Ovary (tissue), 7 donors: ENCODE measurements at regions not wholly inside any gene's neighbourhood (a gene's known extent, or its start where the extent isn't known, plus 50 kb on each side); places are given as distances from the start of the nearest gene placed in this dataset.

Experiments used
- DNase-seq, 5 donors: peaks; one replicate each; pipeline ENCODE4 v3.0.0-alpha.2; 2019 to 2020
- H3K27ac ChIP-seq, 2 donors: fragments of 200-600 bp; one replicate each; pipeline versions ENCODE4 v1.5.1 to v1.8.0; 2019 to 2022
- H3K27me3 ChIP-seq: fragments of 200-600 bp; one replicate; pipeline ENCODE4 v1.8.0; 2022
- H3K36me3 ChIP-seq: fragments of 200-600 bp; sonication (generic); one replicate; pipeline ENCODE4 v1.5.1; 2019
- H3K4me1 ChIP-seq: one replicate; pipeline ENCODE4 v1.8.1; 2013; ENCODE audit warnings: mild to moderate bottlenecking, moderate library complexity; ENCODE audit not compliant: insufficient read depth
- H3K4me3 ChIP-seq: fragments of 200-600 bp; sonication (generic); one replicate; pipeline ENCODE4 v1.5.1; 2017
- H3K9me3 ChIP-seq, 2 donors: fragments of 200-600 bp in 1 of 2; sonication (generic) in 1 of 2; one replicate each; pipeline versions ENCODE4 v1.5.1 to v1.8.1; 2013 to 2019; ENCODE audit warnings: mild to moderate bottlenecking in 1 of 2, moderate library complexity in 1 of 2
- CTCF ChIP-seq, 3 donors: fragments of 450-650 bp in 2 of 3; fragments of 200-600 bp in 1 of 3; IDR thresholded peaks; one replicate each; pipeline versions ENCODE4 v1.5.1 to v1.8.0; 2016 to 2022; ENCODE audit warnings: antibody characterized with exemption in 3 of 3, mild to moderate bottlenecking in 1 of 3
- EP300 ChIP-seq: sonication (generic); formaldehyde crosslinking; IDR thresholded peaks from one replicate; pipeline ENCODE4 v1.6.1; 2017; ENCODE audit warnings: antibody characterized with exemption
- POLR2A ChIP-seq: fragments of 450-650 bp; IDR thresholded peaks from one replicate; pipeline ENCODE4 v1.6.1; 2017; ENCODE audit warnings: antibody characterized with exemption, mild to moderate bottlenecking, moderate library complexity
- WGBS, 3 donors: extraction: QIAGEN DNeasy Blood & Tissue Kit in 1 of 3; methylation state at CpG; one replicate each; pipeline versions ENCODE4 v1.1.5 to v1.1.7; 2013 to 2017; 5-methylcytosine and 5-hydroxymethylcytosine counted together
- intact Hi-C, 4 donors: fragments of 100-400 bp; cut with DNase I; formaldehyde crosslinking; loops; one replicate each; pipeline versions ENCODE4 v1.11.0 to v1.15.1; 2022 to 2023
- donor health status: DM: no; HTN: no; CAD: no; lungs with moderate emphysema.
- donor health status: DM: no; HTN: no; CAD: no.
- donor health status: Bipolar disorder and iron deficiency.
- donor health status: DM: no; HTN: no; CAD: no.
- donor health status: DM: yes; HTN: yes; CAD: no.

GRCh38 chr20:20856306-20856705 lies 143.9 kb upstream of the RALGAPA2 start:
- 76 to 81% (median 78%) methylated on average over 7 of the region's 7 CpGs for WGBS, 3 donors
- Histone ChIP-seq H3K9me3 (no peaks in the 10 kb centered on the region), H3K4me3 (no peak overlapping the region), H3K36me3 (no peaks in the 10 kb centered on the region), H3K4me1 (no peaks in the 10 kb centered on the region), H3K27me3 (no peaks in the 10 kb centered on the region), H3K27ac (no peak overlapping the region)
- TF ChIP-seq EP300: no peak
- TF ChIP-seq POLR2A: no peak
- no peak for TF ChIP-seq CTCF (IDR thresholded peaks at IDR 0.05)
- no peak for DNase-seq
- intact Hi-C loops: no loop called here

DNA sequence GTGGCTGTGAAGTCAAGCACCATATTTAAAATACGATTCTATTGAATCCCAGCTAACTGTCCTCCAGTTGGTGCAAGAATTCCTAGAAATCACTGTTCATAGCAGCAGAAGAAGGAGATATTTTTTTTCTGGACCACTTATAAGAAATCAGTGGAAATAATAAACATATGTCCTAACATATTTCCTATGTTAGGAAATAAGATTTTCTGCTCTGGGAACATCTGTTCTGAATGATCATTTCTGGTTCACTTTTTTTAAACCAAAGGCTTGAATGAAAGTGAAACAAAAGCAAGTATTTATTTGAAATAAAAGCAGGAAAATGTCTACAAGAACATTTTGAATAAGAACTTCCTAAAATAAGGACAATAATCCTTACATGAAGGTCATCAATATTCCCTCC lies 138.9 kb upstream of the RALGAPA2 start:
- no peak overlapping the region for H3K27ac ChIP-seq

GRCh38 chr20:20850407-20850806 lies 138.0 kb upstream of the RALGAPA2 start:
- Histone ChIP-seq H3K4me1 (no peaks in the 10 kb centered on the region), H3K27me3 (no peaks in the 10 kb centered on the region), H3K4me3 (no peak overlapping the region), H3K27ac (no peak overlapping the region), H3K36me3 (no peaks in the 10 kb centered on the region), H3K9me3 (no peaks in the 10 kb centered on the region)
- no peak for DNase-seq
- 96 to 97% (median 97%) methylated on average over 2 of the region's 2 CpGs for WGBS, 3 donors
- intact Hi-C loops: no loop called here
- no peak for TF ChIP-seq POLR2A
- TF ChIP-seq CTCF (IDR thresholded peaks at IDR 0.05): no peak
- TF ChIP-seq EP300: no peak

More for the DNA sequence above, 138.9 kb upstream of the RALGAPA2 start:
- 68 to 89% (median 84%) methylated on average over 1 of the region's 1 CpG for WGBS, 3 donors
- intact Hi-C loops: no loop called here
- Histone ChIP-seq H3K4me3 (no peak overlapping the region), H3K27me3 (no peaks in the 10 kb centered on the region), H3K36me3 (no peaks in the 10 kb centered on the region), H3K9me3 (no peaks in the 10 kb centered on the region), H3K4me1 (no peaks in the 10 kb centered on the region)
- TF ChIP-seq EP300 (no peak), POLR2A (no peak), CTCF (IDR thresholded peaks at IDR 0.05) (no peak)
- no peak for DNase-seq

GRCh38 chr20:20849161-20849560 lies 136.7 kb upstream of the RALGAPA2 start:
- WGBS, 3 donors: 77 to 82% (median 81%) methylated on average over 9 of the region's 9 CpGs
- Histone ChIP-seq H3K27me3 (no peaks in the 10 kb centered on the region), H3K9me3 (no peaks in the 10 kb centered on the region), H3K36me3 (no peaks in the 10 kb centered on the region), H3K4me1 (no peaks in the 10 kb centered on the region), H3K27ac (no peak overlapping the region), H3K4me3 (no peak overlapping the region)
- DNase-seq: no peak
- intact Hi-C loops: no loop called here
- no peak for TF ChIP-seq CTCF (IDR thresholded peaks at IDR 0.05)
- TF ChIP-seq EP300: no peak
- TF ChIP-seq POLR2A: no peak

DNA sequence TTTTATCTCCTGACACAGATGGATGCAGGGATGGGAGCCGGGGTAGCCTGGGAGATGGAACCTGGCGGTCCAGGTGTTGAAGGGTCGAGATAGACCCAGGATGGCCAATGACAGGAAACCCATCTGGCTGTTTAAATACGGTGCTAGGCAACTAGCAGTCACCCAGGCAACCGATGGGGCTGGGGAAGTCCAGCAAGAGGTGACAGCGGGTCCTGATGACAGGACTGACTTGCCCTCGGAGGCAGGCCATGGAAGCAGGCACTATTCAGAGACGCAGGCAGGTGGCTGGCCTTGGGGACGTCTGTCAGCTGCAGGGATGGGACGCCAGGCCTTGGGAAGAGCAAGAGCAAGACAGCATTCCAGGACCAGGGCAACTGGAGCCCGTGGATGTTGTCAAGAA lies 135.4 kb upstream of the RALGAPA2 start:
- intact Hi-C loops: no loop called here
- no peaks in the 10 kb centered on the region for H3K27me3 ChIP-seq
- H3K36me3 ChIP-seq: no peaks in the 10 kb centered on the region
- no peak overlapping the region for H3K4me3 ChIP-seq
- no peak overlapping the region for H3K27ac ChIP-seq
- no peak for TF ChIP-seq CTCF (IDR thresholded peaks at IDR 0.05)
- TF ChIP-seq EP300: no peak
- TF ChIP-seq POLR2A: no peak
- WGBS, 3 donors: 78 to 83% (median 82%) methylated on average over 11 of the region's 11 CpGs
- no peaks in the 10 kb centered on the region for H3K4me1 ChIP-seq
- no peaks in the 10 kb centered on the region for H3K9me3 ChIP-seq
- no peak for DNase-seq
